ENCODE measurements at regions not wholly inside any gene's neighbourhood (a gene's known extent, or its start where the extent isn't known, plus 50 kb on each side); places are given as distances from the start of the nearest gene placed in this dataset.

DNA sequence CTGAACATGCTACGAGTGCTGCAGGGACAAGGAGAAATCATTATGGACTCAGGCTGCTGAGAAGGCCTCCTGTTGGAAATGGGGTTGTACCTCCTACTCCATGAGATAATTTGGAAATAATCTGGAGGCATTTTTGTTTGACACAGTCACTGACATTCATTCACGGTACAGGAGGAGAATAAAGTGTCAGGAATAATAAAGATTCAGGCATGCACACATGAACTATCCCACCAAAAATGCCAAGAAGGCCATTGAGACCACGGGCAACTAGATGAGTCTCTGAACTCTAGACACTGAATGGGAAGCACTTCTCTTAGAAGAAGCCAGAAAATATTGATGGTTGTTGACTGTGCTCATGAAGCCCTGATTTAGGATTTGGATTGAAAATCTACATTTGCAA, 220.9 kb upstream of the HABP2 start:
- TF ChIP-seq, protein P1, sequence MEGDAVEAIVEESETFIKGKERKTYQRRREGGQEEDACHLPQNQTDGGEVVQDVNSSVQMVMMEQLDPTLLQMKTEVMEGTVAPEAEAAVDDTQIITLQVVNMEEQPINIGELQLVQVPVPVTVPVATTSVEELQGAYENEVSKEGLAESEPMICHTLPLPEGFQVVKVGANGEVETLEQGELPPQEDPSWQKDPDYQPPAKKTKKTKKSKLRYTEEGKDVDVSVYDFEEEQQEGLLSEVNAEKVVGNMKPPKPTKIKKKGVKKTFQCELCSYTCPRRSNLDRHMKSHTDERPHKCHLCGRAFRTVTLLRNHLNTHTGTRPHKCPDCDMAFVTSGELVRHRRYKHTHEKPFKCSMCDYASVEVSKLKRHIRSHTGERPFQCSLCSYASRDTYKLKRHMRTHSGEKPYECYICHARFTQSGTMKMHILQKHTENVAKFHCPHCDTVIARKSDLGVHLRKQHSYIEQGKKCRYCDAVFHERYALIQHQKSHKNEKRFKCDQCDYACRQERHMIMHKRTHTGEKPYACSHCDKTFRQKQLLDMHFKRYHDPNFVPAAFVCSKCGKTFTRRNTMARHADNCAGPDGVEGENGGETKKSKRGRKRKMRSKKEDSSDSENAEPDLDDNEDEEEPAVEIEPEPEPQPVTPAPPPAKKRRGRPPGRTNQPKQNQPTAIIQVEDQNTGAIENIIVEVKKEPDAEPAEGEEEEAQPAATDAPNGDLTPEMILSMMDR (IDR thresholded peaks at IDR 0.05), result no peak
- no peak for TF ChIP-seq POLR2A (IDR thresholded peaks at IDR 0.05)
